ENCODE measurements at regions not wholly inside any gene's neighbourhood (a gene's known extent, or its start where the extent isn't known, plus 50 kb on each side); places are given as distances from the start of the nearest gene placed in this dataset.

GRCh38 chr9:87216897-87217455 lies 269.7 kb upstream of the GAS1 start:
- H2AK5ac ChIP-seq (ENCODE audit: insufficient read length, low read length), result no peak overlapping the region
- H3K56ac ChIP-seq (ENCODE audit: insufficient read length, low read depth, low read length), result no peak overlapping the region
- H2BK12ac ChIP-seq (ENCODE audit: insufficient read length, low read depth, low read length), result no peak overlapping the region
- no peaks in the 10 kb centered on the region for H3K23me2 ChIP-seq (ENCODE audit: insufficient read length, low read depth, low read length, poor library complexity, severe bottlenecking)
- no peak overlapping the region for H3T11ph ChIP-seq (ENCODE audit: low read length)
- no peak overlapping the region for H4K91ac ChIP-seq (ENCODE audit: insufficient read length, low read depth, low read length)
- no peak overlapping the region for H2BK20ac ChIP-seq (ENCODE audit: low read depth, low read length, poor library complexity, severe bottlenecking)
- H3K9me3 ChIP-seq (ENCODE audit: control insufficient read depth, low read depth, low read length), result no peaks in the 10 kb centered on the region
- H3K4me1 ChIP-seq (ENCODE audit: insufficient read depth, low read length), result no peaks in the 10 kb centered on the region; the same call in none of the 2 replicates
- no peak overlapping the region for H3K4me2 ChIP-seq (ENCODE audit: insufficient read depth, insufficient read length, low read length)
- no peak overlapping the region for H4K5ac ChIP-seq (ENCODE audit: insufficient read length, low read depth, low read length)
- no peak overlapping the region for H2BK5ac ChIP-seq (ENCODE audit: insufficient read length, low read length)
- H3K27me3 Mint-ChIP-seq (ENCODE audit: low read depth), result peaks cover 8% of the 10 kb centered on the region
- H3K9ac ChIP-seq (ENCODE audit: extremely low read depth, insufficient read length, low read length), result no peak overlapping the region
- H3K27ac Mint-ChIP-seq, result no peak overlapping the region
- no peak overlapping the region for H3K23ac ChIP-seq (ENCODE audit: insufficient read length, low read depth, low read length)
- H3K79me1 ChIP-seq (ENCODE audit: insufficient read depth, low read depth, low read length, poor library complexity, severe bottlenecking), result no peaks in the 10 kb centered on the region
- no peaks in the 10 kb centered on the region for H3K79me2 ChIP-seq (ENCODE audit: insufficient read depth, low read length)
- H3K27me3 ChIP-seq (ENCODE audit: insufficient read depth, low read length), result no peaks in the 10 kb centered on the region
- no peak overlapping the region for H2AFZ ChIP-seq (ENCODE audit: low read length)
- no peaks in the 10 kb centered on the region for H3K36me3 Mint-ChIP-seq (ENCODE audit: insufficient read depth in 1 of 3, low read depth in 3 of 3)
- no peak overlapping the region for H3K4me3 Mint-ChIP-seq
- H2BK15ac ChIP-seq (ENCODE audit: low read depth, low read length), result no peak overlapping the region
- H3K27ac ChIP-seq (ENCODE audit: insufficient read length, low read depth, low read length), result no peak overlapping the region
- H4K8ac ChIP-seq (replicated peaks; ENCODE audit: insufficient read length, low read depth, low read length), result no peak overlapping the region
- no peaks in the 10 kb centered on the region for H4K20me1 ChIP-seq (ENCODE audit: control insufficient read depth, insufficient read depth, insufficient read length)
- no CpG with 5 or more reads among the region's 5 CpGs for WGBS (ENCODE audit: extremely low coverage, insufficient read length, low lambda C conversion rate)
- no peak overlapping the region for H3K18ac ChIP-seq (ENCODE audit: insufficient read length, low read depth, low read length)
- no peaks in the 10 kb centered on the region for H3K9me3 Mint-ChIP-seq
- DNase-seq, result no peak
- TF ChIP-seq CTCF (conservative IDR thresholded peaks at IDR 0.05), result no peak
- peaks cover 4 to 32% of the 10 kb centered on the region in 2 experiments for H3K4me1 Mint-ChIP-seq
- H2BK120ac ChIP-seq (ENCODE audit: low read depth, low read length, poor library complexity, severe bottlenecking), result no peak overlapping the region
- no peak overlapping the region for H3K4ac ChIP-seq (ENCODE audit: low read depth, low read length)
- no peak overlapping the region; the same call in 1 of the 2 replicates for H3K14ac ChIP-seq (ENCODE audit: insufficient read depth, low read length)
